ENCODE measurements at regions not wholly inside any gene's neighbourhood (a gene's known extent, or its start where the extent isn't known, plus 50 kb on each side); places are given as distances from the start of the nearest gene placed in this dataset.

GRCh38 chr5:158265346-158265745 is 406.4 kb upstream of the CLINT1 start:
- TF ChIP-seq CTCF (conservative IDR thresholded peaks at IDR 0.05), result no peak
- TF ChIP-seq EZH2 (IDR thresholded peaks at IDR 0.05; ENCODE audit: low read depth), result no peak
